KG1 (cell line): ENCODE measurements at regions not wholly inside any gene's neighbourhood (a gene's known extent, or its start where the extent isn't known, plus 50 kb on each side); places are given as distances from the start of the nearest gene placed in this dataset.
"Not testable (repeated sequence)": the region's sequence is repeated elsewhere in the genome, so short reads cannot be mapped to it uniquely, and the experiment has no call there.

ENCODE experiments used
- DNase-seq: peaks from one replicate; lab custom pipeline; 2025; lab: John Stamatoyannopoulos, UW

- DNase-seq = no peak
Measured at GRCh38 chr6:121639021-121639420, 203.6 kb downstream of the GJA1 start.

DNA sequence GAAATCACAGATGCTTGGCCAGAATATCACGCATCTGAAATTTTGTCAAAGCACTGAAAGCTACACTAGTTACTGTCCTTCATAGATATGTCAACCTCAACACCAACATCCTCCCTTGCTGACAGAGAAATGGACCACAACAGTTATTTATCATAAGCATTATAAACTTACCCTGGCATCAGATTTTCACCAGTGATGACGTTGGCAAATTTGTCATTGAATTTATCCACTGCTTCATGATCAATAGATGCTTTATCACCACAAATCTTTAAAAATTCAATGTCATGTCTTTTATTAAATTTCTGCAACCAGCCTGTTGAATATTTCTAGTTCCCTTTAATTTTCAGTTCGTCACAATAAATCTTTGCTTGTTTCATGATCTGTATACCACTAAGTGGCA lies 205.7 kb downstream of the GJA1 start:
- DNase-seq = no peak

DNA sequence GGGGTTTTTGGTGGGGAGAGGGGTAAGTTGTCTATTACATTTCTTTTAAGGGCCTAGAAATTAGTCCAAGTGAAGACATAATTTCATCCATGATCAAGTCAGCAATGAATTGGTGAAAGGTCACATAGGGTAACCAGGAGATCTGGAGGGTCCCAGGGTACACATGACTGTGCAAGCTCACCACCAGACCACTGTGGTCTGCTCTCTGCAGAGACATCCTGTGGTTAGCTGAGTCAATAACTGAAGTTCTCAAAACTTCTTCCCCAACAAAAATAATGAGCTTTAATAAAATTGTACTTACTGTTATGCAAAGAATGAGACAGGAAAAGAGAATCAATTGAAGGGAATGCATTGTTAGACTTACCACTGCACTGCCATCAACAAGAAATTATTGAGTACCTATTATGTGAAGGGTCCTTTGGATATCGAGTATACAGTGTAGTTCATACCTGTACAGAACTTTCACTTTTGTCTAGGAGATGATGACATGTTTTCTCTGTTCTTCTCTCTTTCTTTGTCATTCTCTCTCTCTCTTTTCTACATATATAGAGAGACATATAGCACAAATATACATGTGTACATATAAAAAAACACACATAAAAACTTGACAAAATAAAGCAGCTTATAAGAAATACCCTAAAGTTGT lies 209.8 kb downstream of the GJA1 start:
- DNase-seq = no peak

- DNase-seq = no peak
Measured at GRCh38 chr6:121647905-121648304, 212.5 kb downstream of the GJA1 start.

- DNase-seq = no peak
Measured at GRCh38 chr6:121649951-121650350, 214.5 kb downstream of the GJA1 start.

- no peak for DNase-seq
Measured at GRCh38 chr6:121651420-121651819, 216.0 kb downstream of the GJA1 start.

GRCh38 chr6:121652223-121652622 lies 216.8 kb downstream of the GJA1 start:
- DNase-seq = no peak

DNA sequence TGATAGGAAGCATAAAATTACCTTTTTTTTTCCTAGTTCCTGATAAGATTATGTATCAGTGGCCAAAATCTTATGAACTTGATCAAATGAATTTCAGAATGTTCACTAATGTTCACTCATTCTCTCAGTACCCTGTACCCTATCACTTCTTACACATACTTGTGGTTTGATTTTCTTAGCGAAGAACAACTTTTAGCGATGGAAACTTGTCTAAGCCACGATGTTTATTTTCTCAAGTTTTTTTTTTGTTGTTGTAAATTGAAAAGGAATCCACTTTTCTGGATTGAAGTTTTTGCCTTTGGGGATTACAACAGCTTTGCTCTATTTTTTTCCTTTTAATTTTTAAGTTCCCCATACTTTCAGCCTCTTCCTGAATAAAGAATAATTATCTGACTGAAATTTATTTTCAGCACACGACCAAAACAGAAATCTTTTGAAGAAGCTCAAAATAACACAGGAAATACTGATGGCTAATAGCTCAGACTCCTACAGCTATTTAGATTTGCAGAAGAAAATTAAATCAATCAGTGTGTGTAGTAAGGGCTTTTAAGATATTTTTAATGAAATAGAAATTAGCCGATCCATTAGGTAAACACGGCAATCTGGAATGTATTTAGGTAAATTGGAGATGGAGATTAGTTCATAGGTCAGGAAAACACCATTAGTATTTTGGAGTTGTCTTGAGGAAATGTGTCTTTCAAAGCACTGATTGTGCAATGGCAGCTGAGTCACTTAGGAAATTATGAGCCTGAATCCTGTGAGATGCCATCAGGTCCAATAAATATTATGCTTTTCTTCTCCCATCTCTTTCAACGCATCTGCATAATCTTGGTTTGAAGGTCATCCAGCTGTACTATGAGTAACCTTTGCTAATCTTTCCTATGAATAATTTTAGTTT lies 217.5 kb downstream of the GJA1 start:
- no peak for DNase-seq

DNA sequence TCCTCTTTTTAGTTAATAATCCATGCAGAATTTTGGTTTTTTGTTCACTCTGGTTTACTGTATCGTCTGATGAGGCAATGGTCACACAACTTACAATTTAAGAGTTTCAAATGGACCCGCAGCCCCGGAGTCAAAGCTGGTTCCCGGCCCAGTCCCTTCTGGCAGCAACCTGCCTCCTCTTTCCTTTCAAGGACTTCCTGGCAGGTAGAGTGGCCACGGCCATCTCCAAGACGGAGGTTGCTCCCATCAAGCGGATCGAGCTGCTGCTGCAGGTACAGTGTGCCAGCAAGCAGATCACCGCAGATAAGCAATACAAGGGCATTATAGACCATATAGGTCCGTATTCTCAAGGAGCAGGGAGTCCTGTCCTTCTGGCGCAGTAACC lies 218.2 kb downstream of the GJA1 start:
- no peak for DNase-seq

DNA sequence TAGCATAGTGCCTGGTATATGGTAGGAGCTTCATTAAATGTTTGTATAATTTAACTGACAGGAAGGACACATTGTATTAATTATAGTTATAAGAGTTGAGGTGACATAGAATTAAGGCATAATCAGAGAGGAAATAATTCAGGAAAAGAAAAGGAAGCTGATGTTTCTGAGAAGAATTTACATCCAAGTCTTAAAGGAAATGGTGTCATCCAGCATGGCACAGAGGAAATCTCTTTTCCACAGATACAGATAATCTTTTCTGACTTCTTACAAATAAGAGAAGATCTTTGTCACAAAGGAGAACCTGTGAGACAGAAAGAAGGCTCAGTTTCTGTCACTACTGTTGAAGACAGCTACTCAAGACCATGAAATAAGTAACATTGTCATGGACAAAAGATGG lies 222.5 kb downstream of the GJA1 start:
- no peak for DNase-seq

GRCh38 chr6:121660277-121660676 lies 224.8 kb downstream of the GJA1 start:
- no peak for DNase-seq

DNA sequence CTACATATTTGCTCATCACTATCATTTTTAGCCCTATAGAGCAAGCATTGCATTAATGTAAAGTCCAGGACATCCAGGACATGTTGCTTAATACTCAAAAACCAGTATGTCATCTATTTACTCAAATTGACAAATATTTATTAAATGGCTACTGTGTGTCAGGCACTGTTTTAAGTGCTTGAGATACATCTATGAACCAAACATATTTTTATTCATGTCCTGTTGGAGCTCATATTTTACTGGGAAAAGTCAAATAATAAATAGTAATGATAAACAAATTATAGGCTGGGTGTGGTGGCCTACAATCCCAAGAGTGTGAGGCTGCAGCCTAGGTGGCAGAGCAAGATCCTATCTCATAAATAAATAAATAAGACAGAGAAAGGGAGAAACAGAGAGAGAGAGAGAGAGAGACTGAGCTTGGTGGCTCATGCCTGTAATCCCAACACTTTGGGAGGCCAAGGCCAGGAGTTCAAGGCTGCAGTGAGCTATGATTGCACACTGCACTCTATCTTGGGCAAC lies 227.9 kb downstream of the GJA1 start:
- DNase-seq = no peak

GRCh38 chr6:121664158-121664557 lies 228.7 kb downstream of the GJA1 start:
- no peak for DNase-seq

- DNase-seq = no peak
Measured at GRCh38 chr6:121666814-121667213, 231.4 kb downstream of the GJA1 start.

GRCh38 chr6:121668259-121668658 lies 232.8 kb downstream of the GJA1 start:
- DNase-seq = no peak

DNA sequence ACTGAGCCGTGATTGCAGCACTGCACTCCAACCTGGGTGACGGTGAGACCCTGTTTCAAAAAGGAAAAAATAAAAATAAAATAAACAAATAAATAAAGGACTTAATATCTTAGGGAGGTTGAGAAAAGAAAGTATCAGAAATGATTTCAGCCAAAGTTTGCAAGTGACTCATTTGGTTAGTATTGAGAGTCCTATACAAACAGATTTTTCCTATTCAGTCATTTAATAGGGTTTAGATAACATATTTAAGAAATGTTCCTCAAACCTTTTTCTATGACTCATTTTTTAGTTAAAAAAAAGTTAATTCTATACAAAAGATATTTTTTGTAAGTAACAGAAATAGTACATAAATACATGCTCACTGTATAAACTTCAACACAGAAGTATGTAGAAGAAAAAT lies 235.1 kb downstream of the GJA1 start:
- no peak for DNase-seq

- DNase-seq = no peak
Measured at GRCh38 chr6:121677571-121677970, 242.1 kb downstream of the GJA1 start.

GRCh38 chr6:121678245-121678644 lies 242.8 kb downstream of the GJA1 start:
- no peak for DNase-seq

DNA sequence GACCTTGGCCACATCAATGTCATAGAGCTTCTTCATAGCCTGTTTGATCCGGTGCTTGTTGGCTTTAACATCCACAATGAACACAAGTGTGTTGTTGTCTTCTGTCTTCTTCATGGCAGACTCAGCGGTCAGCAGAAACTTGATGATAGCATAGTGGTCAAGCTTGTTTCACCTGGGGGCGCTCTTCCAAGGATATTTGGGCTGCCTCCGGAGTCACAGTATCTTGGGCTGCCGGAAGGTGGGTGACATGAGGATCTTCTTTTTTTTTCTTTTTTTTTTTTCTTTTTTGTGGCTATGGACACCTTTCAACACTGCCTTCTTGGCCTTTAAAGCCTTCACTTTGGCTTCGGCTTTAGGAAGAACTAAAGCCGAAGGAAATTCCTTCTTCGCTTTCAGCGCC lies 244.6 kb downstream of the GJA1 start:
- DNase-seq = no peak

- DNase-seq = no peak
Measured at GRCh38 chr6:121682666-121683065, 247.2 kb downstream of the GJA1 start.

DNA sequence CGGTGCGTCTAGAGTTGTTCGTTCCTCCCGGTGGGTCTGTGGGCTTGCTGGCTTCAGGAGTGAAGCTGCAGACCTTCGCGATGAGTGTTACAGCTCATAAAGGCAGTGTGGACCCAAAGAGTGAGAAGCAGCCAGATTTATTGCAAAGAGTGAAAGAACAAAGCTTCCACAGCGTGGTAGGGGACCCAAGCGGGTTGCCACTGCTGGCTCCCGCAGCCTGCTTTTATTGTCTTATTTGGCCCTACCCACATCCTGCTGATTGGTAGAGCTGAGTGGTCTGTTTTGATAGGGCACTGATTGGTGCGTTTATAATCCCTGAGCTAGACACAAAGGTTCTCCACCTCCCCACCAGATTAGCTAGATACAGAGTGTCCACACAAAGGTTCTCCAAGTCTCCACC lies 250.4 kb downstream of the GJA1 start:
- not testable (repeated sequence) for DNase-seq

DNA sequence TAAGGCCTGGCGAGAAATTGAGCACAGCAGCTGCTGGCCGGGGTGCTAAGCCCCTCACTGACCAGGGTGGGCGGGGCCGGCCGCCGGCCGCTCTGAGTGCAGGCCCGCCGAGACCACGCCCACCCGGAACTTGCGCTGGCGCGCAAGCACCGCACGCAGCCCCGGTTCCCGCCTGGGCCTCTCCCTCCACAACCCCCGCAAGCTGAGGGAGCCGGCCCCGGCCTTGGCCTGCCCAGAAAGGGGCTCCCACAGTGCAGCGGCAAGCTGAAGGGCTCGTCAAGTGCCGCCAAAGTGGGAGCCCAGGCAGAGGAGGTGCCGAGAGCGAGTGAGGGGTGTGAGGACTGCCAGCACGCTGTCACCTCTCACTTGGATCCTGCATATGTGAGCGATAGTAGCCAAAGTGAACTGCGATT lies 251.2 kb downstream of the GJA1 start:
- DNase-seq = no peak

GRCh38 chr6:121688974-121689373 lies 253.5 kb downstream of the GJA1 start:
- DNase-seq = no peak
